Gastroesophageal sphincter (tissue), 4 donors: ENCODE measurements at regions not wholly inside any gene's neighbourhood (a gene's known extent, or its start where the extent isn't known, plus 50 kb on each side); places are given as distances from the start of the nearest gene placed in this dataset.

Experiments used
- ATAC-seq: fragments of 150-250 bp; one replicate; pipeline ENCODE4 v1.9.1; 2016; ENCODE audit warnings: mild to moderate bottlenecking, moderate library complexity
- H3K27ac ChIP-seq, 4 donors: fragments of 200-600 bp; sonication (generic) in 3 of 4; 1 replicate in 3 of 4; 2 replicates in 1 of 4; pipeline ENCODE4 v1.5.1; 2016 to 2019
- H3K27me3 ChIP-seq: fragments of 200-600 bp; sonication (generic); one replicate; pipeline ENCODE4 v1.5.1; 2019
- H3K36me3 ChIP-seq, 2 donors: fragments of 200-600 bp; sonication (generic); one replicate each; pipeline ENCODE4 v1.5.1; 2019; ENCODE audit warnings: control low read depth in 1 of 2
- H3K4me1 ChIP-seq, 3 donors: fragments of 200-600 bp; sonication (generic); 1 replicate in 2 of 3; 2 replicates in 1 of 3; pipeline ENCODE4 v1.5.1; 2016 to 2019; ENCODE audit warnings: control low read depth in 2 of 3
- H3K4me3 ChIP-seq, 2 donors: fragments of 200-600 bp; sonication (generic); one replicate each; pipeline ENCODE4 v1.5.1; 2019; ENCODE audit warnings: mild to moderate bottlenecking in 1 of 2, moderate library complexity in 1 of 2
- H3K9me3 ChIP-seq, 3 donors: fragments of 200-600 bp; sonication (generic); one replicate each; pipeline ENCODE4 v1.5.1; 2017 to 2019; ENCODE audit warnings: control low read depth in 2 of 3
- EP300 ChIP-seq: sonication (generic); formaldehyde crosslinking; IDR thresholded peaks from one replicate; pipeline ENCODE4 v1.6.1; 2017; ENCODE audit warnings: antibody characterized with exemption, mild to moderate bottlenecking
- POLR2A ChIP-seq, 2 donors: fragments of 450-650 bp; IDR thresholded peaks; one replicate each; pipeline ENCODE4 v1.6.1; 2017; ENCODE audit warnings: antibody characterized with exemption in 2 of 2, mild to moderate bottlenecking in 2 of 2, moderate library complexity in 1 of 2
- POLR2AphosphoS5 ChIP-seq: sonication (generic); formaldehyde crosslinking; IDR thresholded peaks from one replicate; pipeline ENCODE4 v1.6.1; 2017; ENCODE audit warnings: antibody characterized with exemption
- WGBS, 2 donors: methylation state at CpG; one replicate each; pipeline ENCODE4 v1.1.5; 2018; ENCODE audit warnings: low coverage in 1 of 2; 5-methylcytosine and 5-hydroxymethylcytosine counted together
- TF ChIP-seq, protein P1 (sequence below), 4 experiments: fragments of 200-600 bp in 2 of 4; fragments of 450-650 bp in 2 of 4; sonication (generic) in 1 of 4; IDR thresholded peaks; one replicate each; pipeline ENCODE4 v1.5.1; 2017 to 2019; ENCODE audit warnings: antibody characterized with exemption in 4 of 4, mild to moderate bottlenecking in 2 of 4, moderate library complexity in 2 of 4

DNA sequence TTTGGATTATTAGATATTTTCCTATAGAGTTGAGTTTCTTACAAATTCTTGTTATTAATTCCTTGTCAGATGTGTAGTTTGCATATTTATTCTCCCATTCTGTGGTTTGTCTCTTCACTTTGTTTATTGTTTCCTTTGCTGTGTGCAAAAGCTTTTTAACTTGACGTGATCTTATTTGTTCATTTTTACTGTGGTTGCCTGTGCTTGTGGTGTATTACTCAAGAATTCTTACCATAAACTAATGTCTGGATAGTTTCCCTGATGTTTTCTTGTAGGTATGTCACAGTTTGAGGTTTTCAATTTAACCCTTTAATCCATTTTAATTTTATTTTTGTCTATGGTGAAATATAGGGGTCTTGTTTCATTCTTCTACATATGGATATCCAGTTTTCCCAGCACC lies 72.1 kb upstream of the LHX8 start:
- ATAC-seq: no peak
- no peak for TF ChIP-seq POLR2A (IDR thresholded peaks at IDR 0.05)
- TF ChIP-seq, protein P1, sequence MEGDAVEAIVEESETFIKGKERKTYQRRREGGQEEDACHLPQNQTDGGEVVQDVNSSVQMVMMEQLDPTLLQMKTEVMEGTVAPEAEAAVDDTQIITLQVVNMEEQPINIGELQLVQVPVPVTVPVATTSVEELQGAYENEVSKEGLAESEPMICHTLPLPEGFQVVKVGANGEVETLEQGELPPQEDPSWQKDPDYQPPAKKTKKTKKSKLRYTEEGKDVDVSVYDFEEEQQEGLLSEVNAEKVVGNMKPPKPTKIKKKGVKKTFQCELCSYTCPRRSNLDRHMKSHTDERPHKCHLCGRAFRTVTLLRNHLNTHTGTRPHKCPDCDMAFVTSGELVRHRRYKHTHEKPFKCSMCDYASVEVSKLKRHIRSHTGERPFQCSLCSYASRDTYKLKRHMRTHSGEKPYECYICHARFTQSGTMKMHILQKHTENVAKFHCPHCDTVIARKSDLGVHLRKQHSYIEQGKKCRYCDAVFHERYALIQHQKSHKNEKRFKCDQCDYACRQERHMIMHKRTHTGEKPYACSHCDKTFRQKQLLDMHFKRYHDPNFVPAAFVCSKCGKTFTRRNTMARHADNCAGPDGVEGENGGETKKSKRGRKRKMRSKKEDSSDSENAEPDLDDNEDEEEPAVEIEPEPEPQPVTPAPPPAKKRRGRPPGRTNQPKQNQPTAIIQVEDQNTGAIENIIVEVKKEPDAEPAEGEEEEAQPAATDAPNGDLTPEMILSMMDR (IDR thresholded peaks at IDR 0.05): no peak
- Histone ChIP-seq H3K4me3 (no peak overlapping the region), H3K4me1 (no peaks in the 10 kb centered on the region), H3K27me3 (no peaks in the 10 kb centered on the region), H3K27ac (no peak overlapping the region), H3K36me3 (no peaks in the 10 kb centered on the region), H3K9me3 (peaks cover 0 to 21% (median 0%) of the 10 kb centered on the region in 3 donors)
- 70% methylated on average over 1 of the region's 1 CpG; no CpG with 5 or more reads in 1 of the 2 donors for WGBS, 2 donors

DNA sequence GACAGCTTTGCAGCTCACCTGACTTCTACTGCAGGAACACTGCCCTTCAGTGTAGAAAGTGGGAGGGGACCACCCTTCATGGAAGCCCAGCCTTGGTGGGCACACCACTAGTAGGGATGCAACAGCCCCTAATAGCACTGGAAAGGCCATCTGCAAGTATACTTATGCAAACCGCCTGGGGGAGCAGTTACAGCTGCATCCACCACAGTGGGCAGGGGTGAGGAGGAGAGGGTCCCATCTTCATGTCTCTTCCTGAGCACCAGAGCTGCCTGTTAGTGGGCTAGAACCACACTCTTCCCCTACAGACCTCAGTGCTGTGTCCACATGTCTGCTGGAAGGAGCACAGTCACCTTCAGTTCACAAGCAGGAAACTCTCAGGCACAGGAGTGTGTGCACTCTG lies 66.2 kb upstream of the LHX8 start:
- no peaks in the 10 kb centered on the region for H3K36me3 ChIP-seq
- WGBS, 2 donors: no CpG with 5 or more reads among the region's 1 CpG
- TF ChIP-seq POLR2A (IDR thresholded peaks at IDR 0.05): no peak
- TF ChIP-seq POLR2AphosphoS5: no peak
- TF ChIP-seq, protein P1 (IDR thresholded peaks at IDR 0.05): no peak
- TF ChIP-seq EP300: no peak
- no peaks in the 10 kb centered on the region for H3K4me1 ChIP-seq
- no peaks in the 10 kb centered on the region for H3K27me3 ChIP-seq
- ATAC-seq: no peak
- H3K4me3 ChIP-seq: no peak overlapping the region
- H3K9me3 ChIP-seq: peaks cover 0 to 4% (median 0%) of the 10 kb centered on the region in 3 donors
- no peak overlapping the region for H3K27ac ChIP-seq

DNA sequence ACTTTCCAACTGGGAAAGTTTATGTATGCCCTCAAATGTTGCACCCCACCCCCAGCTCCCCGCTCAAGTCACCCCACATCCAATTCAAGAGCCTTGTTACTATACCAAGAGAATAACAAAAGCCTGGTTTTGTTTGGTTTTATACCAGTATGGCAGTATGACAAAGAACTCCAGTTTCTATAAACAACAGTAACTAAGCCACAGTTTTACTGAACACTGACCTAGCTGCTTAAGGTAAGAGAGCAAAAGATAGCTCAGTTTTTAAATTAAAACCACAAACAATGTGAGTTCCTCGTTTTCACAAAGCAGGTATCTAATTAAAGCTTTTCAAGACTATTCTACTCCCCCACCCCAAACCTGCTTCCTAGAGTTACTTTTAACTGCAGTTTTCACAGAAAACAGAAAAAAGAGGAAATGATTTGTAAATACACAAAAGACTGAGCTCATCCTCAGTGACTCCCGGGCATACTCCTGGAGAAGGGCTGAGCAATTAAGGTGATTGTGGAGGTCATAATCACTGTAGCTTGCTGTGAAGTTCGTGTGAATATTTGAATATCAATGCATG lies 59.3 kb upstream of the LHX8 start:
- no peak for TF ChIP-seq POLR2AphosphoS5
- no peak for TF ChIP-seq EP300
- TF ChIP-seq, protein P1 (IDR thresholded peaks at IDR 0.05): no peak
- TF ChIP-seq POLR2A (IDR thresholded peaks at IDR 0.05): no peak
- Histone ChIP-seq H3K4me3 (no peak overlapping the region), H3K36me3 (no peaks in the 10 kb centered on the region), H3K9me3 (no peaks in the 10 kb centered on the region), H3K27ac (no peak overlapping the region), H3K4me1 (no peaks in the 10 kb centered on the region), H3K27me3 (no peaks in the 10 kb centered on the region)
- 10 to 16% methylated on average over 3 to 4 of the region's 4 CpGs for WGBS, 2 donors
- no peak for ATAC-seq

DNA sequence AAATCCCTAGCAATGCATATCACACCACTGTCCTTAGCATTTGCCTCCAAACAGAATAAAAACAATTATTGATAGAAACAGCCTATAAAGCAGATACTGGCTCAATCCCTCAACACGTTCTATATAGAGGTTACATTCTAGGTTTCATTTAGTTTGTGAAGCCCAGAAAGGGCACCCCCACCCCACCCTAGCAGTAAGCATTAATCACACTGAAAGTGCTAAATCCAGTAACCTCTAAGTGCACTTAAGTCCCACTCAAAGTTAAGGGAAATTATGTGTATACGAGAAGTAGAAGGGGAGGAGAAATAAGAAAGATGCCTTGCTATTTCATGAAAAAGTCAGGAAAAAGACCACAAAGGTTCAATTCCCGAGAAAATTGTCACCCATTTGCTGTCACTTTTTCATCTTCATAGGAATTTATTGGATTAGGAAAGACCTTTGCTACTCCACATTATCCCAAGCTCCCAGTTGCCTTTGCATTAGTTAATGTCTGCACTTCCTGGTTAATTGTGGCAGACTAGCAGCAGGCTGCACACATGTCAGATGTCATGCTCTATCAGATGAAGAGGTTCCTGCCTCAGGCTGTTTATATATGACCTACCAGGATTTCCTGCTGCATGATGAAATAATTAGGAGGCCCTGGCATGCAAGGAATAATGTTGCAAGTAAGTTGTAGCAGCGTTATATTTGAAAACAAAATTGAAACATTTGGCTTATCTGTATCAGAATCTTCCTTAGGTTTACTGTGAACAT lies 54.5 kb upstream of the LHX8 start:
- ATAC-seq: no peak
- Histone ChIP-seq H3K36me3 (no peaks in the 10 kb centered on the region), H3K27ac (no peak overlapping the region), H3K9me3 (no peaks in the 10 kb centered on the region), H3K4me1 (no peaks in the 10 kb centered on the region), H3K27me3 (no peaks in the 10 kb centered on the region), H3K4me3 (no peak overlapping the region)
- 26 to 28% methylated on average over 4 of the region's 4 CpGs for WGBS, 2 donors
- TF ChIP-seq POLR2A (IDR thresholded peaks at IDR 0.05) (no peak), EP300 (no peak), POLR2AphosphoS5 (no peak)
- TF ChIP-seq, protein P1 (IDR thresholded peaks at IDR 0.05): no peak

DNA sequence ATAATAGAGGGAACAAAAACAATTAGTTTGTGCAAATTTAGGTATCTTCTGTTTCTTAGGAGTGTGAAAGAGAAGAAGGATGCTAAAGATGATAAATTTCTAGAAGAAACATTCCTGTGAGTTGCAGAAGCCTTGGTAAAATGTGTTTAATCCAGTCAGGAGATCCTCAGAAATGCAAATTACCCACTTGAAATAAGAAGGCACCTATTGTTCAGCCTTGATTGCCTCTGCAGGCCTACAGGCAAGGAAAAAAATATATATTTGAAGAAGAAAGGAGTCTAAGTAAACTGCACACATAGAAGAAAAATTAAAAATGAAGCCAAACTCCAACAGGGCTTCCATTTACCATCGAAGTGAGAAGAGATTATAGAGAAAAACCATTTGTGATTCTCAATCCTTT lies 51.0 kb upstream of the LHX8 start:
- no peaks in the 10 kb centered on the region for H3K4me1 ChIP-seq
- no peak for ATAC-seq
- no peak overlapping the region for H3K27ac ChIP-seq
- H3K4me3 ChIP-seq: no peak overlapping the region
- H3K36me3 ChIP-seq: no peaks in the 10 kb centered on the region
- no peaks in the 10 kb centered on the region for H3K9me3 ChIP-seq
- H3K27me3 ChIP-seq: no peaks in the 10 kb centered on the region
- WGBS, 2 donors: 17 to 25% methylated on average over 1 of the region's 1 CpG
- TF ChIP-seq POLR2A (IDR thresholded peaks at IDR 0.05): no peak
